ENCODE measurements at regions not wholly inside any gene's neighbourhood (a gene's known extent, or its start where the extent isn't known, plus 50 kb on each side); places are given as distances from the start of the nearest gene placed in this dataset.

- no peaks in the 10 kb centered on the region for H3K27me3 Mint-ChIP-seq
- intact Hi-C loops (cut with micrococcal nuclease) = no loop called here
- ChIA-PET POLR2A (no interaction called here), CTCF (interaction anchor here (0.6 kb wide), 1 partner anchor 292 kb away, joined by 3 read pairs; no protein-coding TSS in a partner anchor)
- no peak for DNase-seq
- no peaks in the 10 kb centered on the region for H3K4me1 Mint-ChIP-seq
- H3K9me3 Mint-ChIP-seq = no peaks in the 10 kb centered on the region
- H3K4me3 Mint-ChIP-seq = no peak overlapping the region
- no peak overlapping the region for H3K27ac Mint-ChIP-seq
- H3K36me3 Mint-ChIP-seq (ENCODE audit: low read depth) = no peaks in the 10 kb centered on the region
- no peak for ATAC-seq (ENCODE audit: low read depth)
- TF ChIP-seq, protein P1, sequence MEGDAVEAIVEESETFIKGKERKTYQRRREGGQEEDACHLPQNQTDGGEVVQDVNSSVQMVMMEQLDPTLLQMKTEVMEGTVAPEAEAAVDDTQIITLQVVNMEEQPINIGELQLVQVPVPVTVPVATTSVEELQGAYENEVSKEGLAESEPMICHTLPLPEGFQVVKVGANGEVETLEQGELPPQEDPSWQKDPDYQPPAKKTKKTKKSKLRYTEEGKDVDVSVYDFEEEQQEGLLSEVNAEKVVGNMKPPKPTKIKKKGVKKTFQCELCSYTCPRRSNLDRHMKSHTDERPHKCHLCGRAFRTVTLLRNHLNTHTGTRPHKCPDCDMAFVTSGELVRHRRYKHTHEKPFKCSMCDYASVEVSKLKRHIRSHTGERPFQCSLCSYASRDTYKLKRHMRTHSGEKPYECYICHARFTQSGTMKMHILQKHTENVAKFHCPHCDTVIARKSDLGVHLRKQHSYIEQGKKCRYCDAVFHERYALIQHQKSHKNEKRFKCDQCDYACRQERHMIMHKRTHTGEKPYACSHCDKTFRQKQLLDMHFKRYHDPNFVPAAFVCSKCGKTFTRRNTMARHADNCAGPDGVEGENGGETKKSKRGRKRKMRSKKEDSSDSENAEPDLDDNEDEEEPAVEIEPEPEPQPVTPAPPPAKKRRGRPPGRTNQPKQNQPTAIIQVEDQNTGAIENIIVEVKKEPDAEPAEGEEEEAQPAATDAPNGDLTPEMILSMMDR (IDR thresholded peaks at IDR 0.05) = no peak
These were observed 56.7 kb upstream of the HUWE1 start for GRCh38 chrX:53743244-53743643.

GRCh38 chrX:53738370-53738906, 51.9 kb upstream of the HUWE1 start:
- ATAC-seq (ENCODE audit: low read depth) (no peak), DNase-seq (no peak)
- ChIA-PET POLR2A (no interaction called here), CTCF (no interaction called here)
- H3K27ac Mint-ChIP-seq = no peak overlapping the region
- intact Hi-C loops (cut with micrococcal nuclease) = no loop called here
- no peaks in the 10 kb centered on the region for H3K36me3 Mint-ChIP-seq (ENCODE audit: low read depth)
- H3K4me3 Mint-ChIP-seq = no peak overlapping the region
- TF ChIP-seq, protein P1 (IDR thresholded peaks at IDR 0.05) = no peak
- no peaks in the 10 kb centered on the region for H3K27me3 Mint-ChIP-seq
- H3K9me3 Mint-ChIP-seq = no peaks in the 10 kb centered on the region
- H3K4me1 Mint-ChIP-seq = no peaks in the 10 kb centered on the region
